Common myeloid progenitor, CD34-positive (primary cell): ENCODE measurements at regions not wholly inside any gene's neighbourhood (a gene's known extent, or its start where the extent isn't known, plus 50 kb on each side); places are given as distances from the start of the nearest gene placed in this dataset.

Experiments used
- CTCF ChIA-PET: fragments of 350-600 bp; sonication (Branson Sonifier 250); formaldehyde crosslinking; loops from one replicate; lab custom pipeline; 2021; ENCODE audit warnings: antibody characterized with exemption; lab: Charles Lee
- POLR2A ChIA-PET: fragments of 350-600 bp; sonication (Branson Sonifier 250); formaldehyde crosslinking; loops from one replicate; lab custom pipeline; 2021; ENCODE audit warnings: antibody characterized with exemption; lab: Charles Lee
- DNase-seq, 3 donors: peaks; one replicate each; pipeline versions ENCODE4 v3.0.0 to v3.0.0-alpha.2; 2013
- H3K27ac ChIP-seq, 2 experiments: 1 replicate in 1 of 2; 2 replicates in 1 of 2; pipeline ENCODE4 v1.7.0; 2013; ENCODE audit warnings: inconsistent platforms in 2 of 2, low read length in 2 of 2, mild to moderate bottlenecking in 2 of 2, low read depth in 1 of 2, moderate library complexity in 1 of 2; ENCODE audit not compliant: severe bottlenecking in 2 of 2, insufficient read depth in 1 of 2, poor library complexity in 1 of 2
- H3K27me3 ChIP-seq, 5 experiments: replicated peaks in 2 of 5; 1 replicate in 3 of 5; 2 replicates in 2 of 5; pipeline versions ENCODE4 v1.6.1 to v1.7.0; 2013; ENCODE audit warnings: low read length in 4 of 5, mild to moderate bottlenecking in 2 of 5, moderate library complexity in 2 of 5, inconsistent platforms in 1 of 5; ENCODE audit not compliant: insufficient read depth in 5 of 5, control insufficient read depth in 4 of 5
- H3K36me3 ChIP-seq, 4 experiments: 1 replicate in 2 of 4; 2 replicates in 2 of 4; pipeline versions ENCODE4 v1.6.1 to v1.7.0; 2013; ENCODE audit warnings: low read length in 3 of 4, control low read depth in 1 of 4, mild to moderate bottlenecking in 1 of 4; ENCODE audit not compliant: control insufficient read depth in 4 of 4, insufficient read depth in 4 of 4
- H3K4me1 ChIP-seq, 4 experiments: 1 replicate in 3 of 4; 2 replicates in 1 of 4; pipeline versions ENCODE4 v1.6.1 to v1.7.1; 2013; ENCODE audit warnings: low read length in 3 of 4, mild to moderate bottlenecking in 3 of 4, control low read depth in 1 of 4, inconsistent platforms in 1 of 4, moderate library complexity in 1 of 4; ENCODE audit not compliant: control insufficient read depth in 4 of 4, insufficient read depth in 4 of 4; ENCODE audit errors: control extremely low read depth in 1 of 4
- H3K4me3 ChIP-seq, 7 experiments: 1 replicate in 4 of 7; 2 replicates in 3 of 7; pipeline versions ENCODE4 v1.5.1 to v1.7.0; 2013; ENCODE audit warnings: mild to moderate bottlenecking in 7 of 7, low read length in 6 of 7, moderate library complexity in 6 of 7, inconsistent platforms in 2 of 7, low read depth in 2 of 7, control low read depth in 1 of 7; ENCODE audit not compliant: insufficient read depth in 4 of 7, control insufficient read depth in 1 of 7; ENCODE audit errors: extremely low read depth in 1 of 7
- H3K9me3 ChIP-seq, 5 experiments: 1 replicate in 4 of 5; 2 replicates in 1 of 5; pipeline versions ENCODE4 v1.6.1 to v1.7.1; 2013; ENCODE audit warnings: low read length in 4 of 5, mild to moderate bottlenecking in 2 of 5, inconsistent platforms in 1 of 5, low read depth in 1 of 5, moderate library complexity in 1 of 5; ENCODE audit not compliant: control insufficient read depth in 4 of 5, insufficient read depth in 2 of 5; ENCODE audit errors: control extremely low read depth in 1 of 5
- WGBS: methylation state at CpG from one replicate; pipeline ENCODE4 v1.1.5; 2013; ENCODE audit not compliant: insufficient coverage; 5-methylcytosine and 5-hydroxymethylcytosine counted together

GRCh38 chr2:221018262-221018661 is 553.8 kb downstream of the EPHA4 start:
- CTCF ChIA-PET, result no interaction called here
- H3K36me3 ChIP-seq, result no peaks in the 10 kb centered on the region
- no peak overlapping the region for H3K27ac ChIP-seq
- H3K4me1 ChIP-seq, result peaks cover 0 to 6% (median 4%) of the 10 kb centered on the region in 4 experiments
- POLR2A ChIA-PET, result no interaction called here
- no peak overlapping the region for H3K4me3 ChIP-seq
- H3K9me3 ChIP-seq, result no peaks in the 10 kb centered on the region
- no peaks in the 10 kb centered on the region for H3K27me3 ChIP-seq
- 86% methylated on average over 1 of the region's 1 CpG for WGBS
- no peak for DNase-seq

- CTCF ChIA-PET, result no interaction called here
- H3K4me1 ChIP-seq, result peaks cover 0 to 3% (median under 1%) of the 10 kb centered on the region in 4 experiments
- no peaks in the 10 kb centered on the region for H3K9me3 ChIP-seq
- H3K4me3 ChIP-seq, result no peak overlapping the region
- POLR2A ChIA-PET, result no interaction called here
- 100% methylated on average over 2 of the region's 5 CpGs for WGBS
- H3K27me3 ChIP-seq, result no peaks in the 10 kb centered on the region
- H3K27ac ChIP-seq, result no peak overlapping the region
- no peaks in the 10 kb centered on the region for H3K36me3 ChIP-seq
- no peak for DNase-seq
Measured at GRCh38 chr2:221019668-221020067, 552.4 kb downstream of the EPHA4 start.

- H3K4me3 ChIP-seq, result no peak overlapping the region
- DNase-seq, result no peak
- H3K9me3 ChIP-seq, result no peaks in the 10 kb centered on the region
- CTCF ChIA-PET, result no interaction called here
- POLR2A ChIA-PET, result no interaction called here
- peaks cover 2 to 13% (median 11%) of the 10 kb centered on the region in 4 experiments for H3K4me1 ChIP-seq
- no peaks in the 10 kb centered on the region for H3K27me3 ChIP-seq
- WGBS, result 100% methylated on average over 1 of the region's 2 CpGs
- H3K36me3 ChIP-seq, result no peaks in the 10 kb centered on the region
- H3K27ac ChIP-seq, result no peak overlapping the region
Measured at GRCh38 chr2:221022554-221022953, 549.5 kb downstream of the EPHA4 start.

- ChIA-PET POLR2A (no interaction called here), CTCF (no interaction called here)
- H3K4me3 ChIP-seq, result peak overlapping the region in 1 of 7 experiments; percentile 33
- WGBS, result no CpG with 5 or more reads among the region's 1 CpG
- H3K27me3 ChIP-seq, result no peaks in the 10 kb centered on the region
- H3K4me1 ChIP-seq, result peaks cover 2 to 13% (median 11%) of the 10 kb centered on the region in 4 experiments
- H3K36me3 ChIP-seq, result no peaks in the 10 kb centered on the region
- H3K9me3 ChIP-seq, result no peaks in the 10 kb centered on the region
- peak; percentile 62 to 91 (median 82) for DNase-seq
- peak overlapping the region; percentile 43 to 46 for H3K27ac ChIP-seq
Measured at GRCh38 chr2:221025398-221025797, 546.7 kb downstream of the EPHA4 start.

GRCh38 chr2:221034026-221034701 is 537.9 kb downstream of the EPHA4 start:
- Histone ChIP-seq H3K4me1 (no peaks in the 10 kb centered on the region), H3K36me3 (no peaks in the 10 kb centered on the region), H3K27me3 (no peaks in the 10 kb centered on the region), H3K9me3 (no peaks in the 10 kb centered on the region), H3K27ac (no peak overlapping the region), H3K4me3 (no peak overlapping the region)
- ChIA-PET POLR2A (no interaction called here), CTCF (interaction anchor here (0.8 kb wide), 1 partner anchor 72 kb away, joined by 3 read pairs; no protein-coding TSS in a partner anchor)
- no peak for DNase-seq
- WGBS, result no CpG with 5 or more reads among the region's 2 CpGs

GRCh38 chr2:221034973-221035372 is 537.1 kb downstream of the EPHA4 start:
- no peaks in the 10 kb centered on the region for H3K36me3 ChIP-seq
- no peak for DNase-seq
- ChIA-PET POLR2A (no interaction called here), CTCF (interaction anchor here (0.8 kb wide), 1 partner anchor 73 kb away, joined by 3 read pairs; no protein-coding TSS in a partner anchor)
- no CpG with 5 or more reads among the region's 4 CpGs for WGBS
- H3K27ac ChIP-seq, result no peak overlapping the region
- no peaks in the 10 kb centered on the region for H3K27me3 ChIP-seq
- H3K4me1 ChIP-seq, result no peaks in the 10 kb centered on the region
- H3K9me3 ChIP-seq, result no peaks in the 10 kb centered on the region
- H3K4me3 ChIP-seq, result no peak overlapping the region

GRCh38 chr2:221042926-221043325 is 529.2 kb downstream of the EPHA4 start:
- WGBS, result 100% methylated on average over 5 of the region's 6 CpGs

More at GRCh38 chr2:221042926-221043325, 529.2 kb downstream of the EPHA4 start:
- H3K27me3 ChIP-seq, result no peaks in the 10 kb centered on the region
- ChIA-PET POLR2A (no interaction called here), CTCF (no interaction called here)
- H3K9me3 ChIP-seq, result no peaks in the 10 kb centered on the region
- H3K4me1 ChIP-seq, result peaks cover 0 to under 1% (median 0%) of the 10 kb centered on the region in 4 experiments
- no peaks in the 10 kb centered on the region for H3K36me3 ChIP-seq
- no peak overlapping the region for H3K4me3 ChIP-seq
- H3K27ac ChIP-seq, result no peak overlapping the region
- no peak for DNase-seq
